Endothelial cell of umbilical vein (primary cell): ENCODE measurements at regions not wholly inside any gene's neighbourhood (a gene's known extent, or its start where the extent isn't known, plus 50 kb on each side); places are given as distances from the start of the nearest gene placed in this dataset.

Source experiments
- BruUV-seq: library from RNA; stranded (reverse); fragments of 400-500 nt; replicated peaks from 2 replicates; lab custom pipeline; 2021; lab: Mats Ljungman, UMichigan
- CTCF ChIA-PET: fragments of 300-600, 350-600 bp; sonication (Branson Sonifier 250); formaldehyde crosslinking; loops from one replicate; lab custom pipeline; 2021; ENCODE audit warnings: antibody characterized with exemption, inconsistent platforms; lab: Charles Lee
- POLR2A ChIA-PET: fragments of 300-600, 350-600 bp; sonication (Branson Sonifier 250); formaldehyde crosslinking; loops from one replicate; lab custom pipeline; 2021; ENCODE audit warnings: antibody characterized with exemption, inconsistent platforms; lab: Charles Lee
- DNase-seq: peaks from one replicate; pipeline ENCODE4 v3.0.0-alpha.2; 2011; ENCODE audit warnings: low read depth, low spot score
- FAIRE-seq: peaks from 2 replicates; lab custom pipeline; 2011; peaks lifted over from hg19 to GRCh38; lab: Jason Lieb, UNC
- H2AFZ ChIP-seq: 2 replicates; pipeline ENCODE4 v1.6.0; 2012; ENCODE audit warnings: low read depth, low read length, control low read depth, inconsistent platforms
- H3K27ac ChIP-seq: 2 replicates; pipeline ENCODE4 v1.5.1; 2011; ENCODE audit warnings: low read depth, mild to moderate bottlenecking, control low read depth, low read length, moderate library complexity; ENCODE audit not compliant: insufficient read depth
- H3K27me3 ChIP-seq, 2 experiments: 2 replicates each; pipeline versions ENCODE4 v1.6.0 to v1.6.1; 2011; ENCODE audit warnings: low read length in 2 of 2, mixed read lengths in 1 of 2; ENCODE audit not compliant: control insufficient read depth in 2 of 2, insufficient read depth in 2 of 2
- H3K36me3 ChIP-seq, 2 experiments: 2 replicates in 1 of 2; 3 replicates in 1 of 2; pipeline ENCODE4 v1.5.1; 2011; ENCODE audit warnings: low read length in 2 of 2, mild to moderate bottlenecking in 1 of 2, moderate library complexity in 1 of 2; ENCODE audit not compliant: control insufficient read depth in 2 of 2, insufficient read depth in 2 of 2; ENCODE audit errors: extremely low read depth in 1 of 2
- H3K4me1 ChIP-seq: 3 replicates; pipeline ENCODE4 v1.5.1; 2011; ENCODE audit warnings: mild to moderate bottlenecking, low read length; ENCODE audit not compliant: control insufficient read depth, insufficient read depth; ENCODE audit errors: extremely low read depth
- H3K4me2 ChIP-seq: 2 replicates; pipeline ENCODE4 v1.6.1; 2011; ENCODE audit warnings: low read length, control low read depth, mixed read lengths; ENCODE audit not compliant: insufficient read depth
- H3K4me3 ChIP-seq, 3 experiments: fragments of 200-600 bp in 1 of 3; sonication (generic), shearing (Covaris generic) in 1 of 3; replicated peaks in 1 of 3; 2 replicates each; pipeline ENCODE4 v1.5.1; 2011 to 2016; ENCODE audit warnings: control low read depth in 3 of 3, low read length in 3 of 3, mild to moderate bottlenecking in 2 of 3, inconsistent platforms in 1 of 3, low read depth in 1 of 3, moderate library complexity in 1 of 3; ENCODE audit not compliant: insufficient read depth in 1 of 3
- H3K79me2 ChIP-seq: 2 replicates; pipeline ENCODE4 v1.6.0; 2012; ENCODE audit warnings: low read length, inconsistent platforms; ENCODE audit not compliant: control insufficient read depth, insufficient read depth
- H3K9ac ChIP-seq: replicated peaks from 2 replicates; pipeline ENCODE3; 2011; ENCODE audit warnings: low read length, control low read depth; ENCODE audit not compliant: insufficient read depth; ENCODE audit errors: extremely low read depth
- H3K9me1 ChIP-seq: replicated peaks from 3 replicates; pipeline ENCODE4 v1.6.0; 2011; ENCODE audit warnings: mild to moderate bottlenecking, low read length; ENCODE audit not compliant: control insufficient read depth, insufficient read depth; ENCODE audit errors: extremely low read depth
- H3K9me3 ChIP-seq: replicated peaks from 2 replicates; pipeline ENCODE4 v1.5.1; 2012; ENCODE audit warnings: low read length, inconsistent platforms; ENCODE audit not compliant: control insufficient read depth, insufficient read depth
- H4K20me1 ChIP-seq: replicated peaks from 2 replicates; pipeline ENCODE3; 2011; ENCODE audit warnings: mild to moderate bottlenecking, low read length; ENCODE audit not compliant: control insufficient read depth, insufficient read depth; ENCODE audit errors: extremely low read depth
- EZH2 ChIP-seq: IDR thresholded peaks from 2 replicates; pipeline ENCODE4 v1.6.1; 2012; ENCODE audit warnings: borderline replicate concordance, low read depth, mild to moderate bottlenecking, moderate library complexity, low read length, inconsistent platforms; ENCODE audit not compliant: severe bottlenecking
- FOS ChIP-seq: IDR thresholded peaks from 2 replicates; pipeline ENCODE4 v1.6.1; 2011; ENCODE audit warnings: mild to moderate bottlenecking, low read length, moderate library complexity, borderline replicate concordance; ENCODE audit not compliant: insufficient read depth
- GATA2 ChIP-seq: IDR thresholded peaks from 2 replicates; pipeline ENCODE4 v1.7.0; 2011; ENCODE audit warnings: low read depth, mild to moderate bottlenecking, moderate library complexity, mixed read lengths, low read length; ENCODE audit not compliant: insufficient read length, insufficient read depth
- JUN ChIP-seq: IDR thresholded peaks from 2 replicates; pipeline ENCODE4 v1.6.1; 2011; ENCODE audit warnings: borderline replicate concordance, low read depth; ENCODE audit not compliant: insufficient read length, insufficient read depth
- MYC ChIP-seq: IDR thresholded peaks from one replicate; pipeline ENCODE4 v1.6.1; 2011; ENCODE audit warnings: mild to moderate bottlenecking, low read depth, low read length
- POLR2A ChIP-seq: IDR thresholded peaks from 2 replicates; pipeline ENCODE4 v1.6.1; 2012; ENCODE audit warnings: low read depth, mild to moderate bottlenecking, control low read depth, low read length
- POLR2AphosphoS5 ChIP-seq: IDR thresholded peaks from 2 replicates; pipeline ENCODE4 v1.6.1; 2012; ENCODE audit warnings: low read depth, mild to moderate bottlenecking, control low read depth, low read length, moderate library complexity; ENCODE audit not compliant: insufficient read depth
- dilution Hi-C: fragments of 300-500 bp; cut with MboI; formaldehyde crosslinking; loops from one replicate; pipeline ENCODE4 v1.15.0; 2019; ENCODE audit warnings: low sequenced_read_pairs; ENCODE audit not compliant: extremely low pct_ligation_motif_present
- intact Hi-C: fragments of 100-400 bp; cut with micrococcal nuclease; formaldehyde crosslinking; loops from one replicate; pipeline ENCODE4 v1.10.0; 2022
- TF ChIP-seq, protein P1 (sequence below), 2 donors: IDR thresholded peaks; 1 replicate in 1 of 2; 2 replicates in 1 of 2; pipeline ENCODE4 v1.5.1; 2011; ENCODE audit warnings: low read length in 2 of 2, mild to moderate bottlenecking in 2 of 2, moderate library complexity in 2 of 2, control low read depth in 1 of 2, inconsistent platforms in 1 of 2, low read depth in 1 of 2; ENCODE audit not compliant: insufficient read depth in 1 of 2; ENCODE audit errors: extremely low read depth in 1 of 2
- TF ChIP-seq, protein P2 (sequence below): IDR thresholded peaks from 2 replicates; pipeline ENCODE4 v1.6.1; 2011; ENCODE audit not compliant: insufficient read depth, insufficient read length

DNA sequence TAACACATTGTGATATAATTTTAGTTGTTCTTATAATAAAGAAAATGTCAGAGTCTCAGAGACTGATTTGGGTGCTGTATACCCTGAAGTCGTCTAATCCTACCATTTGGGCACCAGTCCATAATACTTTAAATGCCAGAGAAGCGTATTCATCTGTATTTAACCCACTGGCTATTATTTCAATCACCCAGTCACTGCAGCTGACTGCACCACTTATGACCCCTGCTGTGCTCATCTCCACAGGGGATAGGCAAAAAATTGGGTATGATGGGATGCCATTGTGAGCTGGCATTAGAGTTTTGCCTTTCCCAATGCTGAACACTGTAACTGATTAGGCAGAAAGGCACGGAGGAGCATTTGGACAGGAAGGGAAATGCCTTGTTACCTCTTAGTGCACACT is 599.7 kb downstream of the CAAP1 start:
- intact Hi-C loops = no loop called here
- POLR2A ChIA-PET = no interaction called here
- no peak for DNase-seq

More for the DNA sequence above, 599.7 kb downstream of the CAAP1 start:
- no peak for FAIRE-seq
- Histone ChIP-seq H3K4me3 (no peak overlapping the region), H3K27ac (no peak overlapping the region), H3K4me1 (no peaks in the 10 kb centered on the region), H3K27me3 (no peaks in the 10 kb centered on the region), H3K36me3 (no peaks in the 10 kb centered on the region), H4K20me1 (no peaks in the 10 kb centered on the region), H2AFZ (peak overlapping the region; percentile 22), H3K9me1 (no peaks in the 10 kb centered on the region), H3K9ac (no peak overlapping the region), H3K4me2 (no peak overlapping the region), H3K79me2 (no peaks in the 10 kb centered on the region), H3K9me3 (no peaks in the 10 kb centered on the region)
- no TSS peak for BruUV-seq
- TF ChIP-seq POLR2A = no peak
- TF ChIP-seq, protein P1, sequence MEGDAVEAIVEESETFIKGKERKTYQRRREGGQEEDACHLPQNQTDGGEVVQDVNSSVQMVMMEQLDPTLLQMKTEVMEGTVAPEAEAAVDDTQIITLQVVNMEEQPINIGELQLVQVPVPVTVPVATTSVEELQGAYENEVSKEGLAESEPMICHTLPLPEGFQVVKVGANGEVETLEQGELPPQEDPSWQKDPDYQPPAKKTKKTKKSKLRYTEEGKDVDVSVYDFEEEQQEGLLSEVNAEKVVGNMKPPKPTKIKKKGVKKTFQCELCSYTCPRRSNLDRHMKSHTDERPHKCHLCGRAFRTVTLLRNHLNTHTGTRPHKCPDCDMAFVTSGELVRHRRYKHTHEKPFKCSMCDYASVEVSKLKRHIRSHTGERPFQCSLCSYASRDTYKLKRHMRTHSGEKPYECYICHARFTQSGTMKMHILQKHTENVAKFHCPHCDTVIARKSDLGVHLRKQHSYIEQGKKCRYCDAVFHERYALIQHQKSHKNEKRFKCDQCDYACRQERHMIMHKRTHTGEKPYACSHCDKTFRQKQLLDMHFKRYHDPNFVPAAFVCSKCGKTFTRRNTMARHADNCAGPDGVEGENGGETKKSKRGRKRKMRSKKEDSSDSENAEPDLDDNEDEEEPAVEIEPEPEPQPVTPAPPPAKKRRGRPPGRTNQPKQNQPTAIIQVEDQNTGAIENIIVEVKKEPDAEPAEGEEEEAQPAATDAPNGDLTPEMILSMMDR (IDR thresholded peaks at IDR 0.05; ENCODE audit: extremely low read depth in 1 of 2, insufficient read depth in 1 of 2, low read depth in 1 of 2, low read length in 2 of 2) = no peak
- TF ChIP-seq EZH2 = no peak
- no peak for TF ChIP-seq MYC
- no peak for TF ChIP-seq POLR2AphosphoS5
- no peak for TF ChIP-seq GATA2
- TF ChIP-seq, protein P2, sequence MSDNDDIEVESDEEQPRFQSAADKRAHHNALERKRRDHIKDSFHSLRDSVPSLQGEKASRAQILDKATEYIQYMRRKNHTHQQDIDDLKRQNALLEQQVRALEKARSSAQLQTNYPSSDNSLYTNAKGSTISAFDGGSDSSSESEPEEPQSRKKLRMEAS = no peak
- TF ChIP-seq JUN = no peak
- TF ChIP-seq FOS = no peak
- CTCF ChIA-PET = no interaction called here
- dilution Hi-C loops = no loop called here
